ENCODE measurements at regions not wholly inside any gene's neighbourhood (a gene's known extent, or its start where the extent isn't known, plus 50 kb on each side); places are given as distances from the start of the nearest gene placed in this dataset.

DNA sequence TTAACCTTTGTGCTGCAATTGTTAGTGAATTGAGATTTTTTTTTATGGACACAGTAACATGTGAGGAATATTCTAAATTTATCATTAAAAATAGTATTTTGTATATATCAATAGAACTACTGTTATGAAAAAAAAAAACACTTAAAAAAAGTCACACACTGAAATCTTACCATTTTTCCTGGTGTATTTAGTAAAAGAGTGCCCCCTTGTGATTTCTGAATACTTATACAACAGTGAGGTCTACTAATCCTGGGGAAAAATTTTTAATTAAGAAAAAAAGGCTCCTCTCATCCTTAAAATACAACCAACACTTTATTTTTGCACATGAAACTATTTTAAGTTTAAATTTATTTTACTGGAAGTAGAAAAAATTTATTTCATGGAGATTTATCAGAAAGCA lies 56.4 kb upstream of the SPOCK3 start:
- TF ChIP-seq, protein P1, sequence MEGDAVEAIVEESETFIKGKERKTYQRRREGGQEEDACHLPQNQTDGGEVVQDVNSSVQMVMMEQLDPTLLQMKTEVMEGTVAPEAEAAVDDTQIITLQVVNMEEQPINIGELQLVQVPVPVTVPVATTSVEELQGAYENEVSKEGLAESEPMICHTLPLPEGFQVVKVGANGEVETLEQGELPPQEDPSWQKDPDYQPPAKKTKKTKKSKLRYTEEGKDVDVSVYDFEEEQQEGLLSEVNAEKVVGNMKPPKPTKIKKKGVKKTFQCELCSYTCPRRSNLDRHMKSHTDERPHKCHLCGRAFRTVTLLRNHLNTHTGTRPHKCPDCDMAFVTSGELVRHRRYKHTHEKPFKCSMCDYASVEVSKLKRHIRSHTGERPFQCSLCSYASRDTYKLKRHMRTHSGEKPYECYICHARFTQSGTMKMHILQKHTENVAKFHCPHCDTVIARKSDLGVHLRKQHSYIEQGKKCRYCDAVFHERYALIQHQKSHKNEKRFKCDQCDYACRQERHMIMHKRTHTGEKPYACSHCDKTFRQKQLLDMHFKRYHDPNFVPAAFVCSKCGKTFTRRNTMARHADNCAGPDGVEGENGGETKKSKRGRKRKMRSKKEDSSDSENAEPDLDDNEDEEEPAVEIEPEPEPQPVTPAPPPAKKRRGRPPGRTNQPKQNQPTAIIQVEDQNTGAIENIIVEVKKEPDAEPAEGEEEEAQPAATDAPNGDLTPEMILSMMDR (IDR thresholded peaks at IDR 0.05; ENCODE audit: control insufficient read depth, insufficient read depth, low read depth, low read length, missing control alignments), result no peak
- DNase-seq (ENCODE audit: low read depth), result no peak
- no peak overlapping the region for H3K4me3 ChIP-seq (ENCODE audit: control insufficient read depth, low read depth, low read length)

DNA sequence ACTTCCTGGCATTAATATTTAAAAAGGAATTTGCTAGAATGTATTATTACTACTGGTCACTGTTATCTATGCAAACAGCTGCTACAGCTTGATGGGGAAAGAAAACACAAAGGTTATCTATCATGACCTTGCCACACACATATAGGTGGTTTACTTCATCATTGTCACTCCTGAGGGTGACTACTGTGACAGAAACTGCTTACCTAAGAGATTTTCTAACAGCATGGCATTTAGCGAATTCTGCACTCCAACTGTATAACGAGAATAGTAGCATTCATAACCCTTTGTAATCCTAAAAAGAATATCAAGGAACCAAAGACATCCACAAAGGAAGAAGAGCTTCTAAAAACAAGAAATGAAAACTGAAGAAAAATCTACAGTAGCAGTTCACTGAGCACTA lies 74.6 kb upstream of the SPOCK3 start:
- TF ChIP-seq, protein P1 (IDR thresholded peaks at IDR 0.05; ENCODE audit: control insufficient read depth, insufficient read depth, low read depth, low read length, missing control alignments), result no peak
- H3K4me3 ChIP-seq (ENCODE audit: control insufficient read depth, low read depth, low read length), result no peak overlapping the region
- DNase-seq (ENCODE audit: low read depth), result no peak

DNA sequence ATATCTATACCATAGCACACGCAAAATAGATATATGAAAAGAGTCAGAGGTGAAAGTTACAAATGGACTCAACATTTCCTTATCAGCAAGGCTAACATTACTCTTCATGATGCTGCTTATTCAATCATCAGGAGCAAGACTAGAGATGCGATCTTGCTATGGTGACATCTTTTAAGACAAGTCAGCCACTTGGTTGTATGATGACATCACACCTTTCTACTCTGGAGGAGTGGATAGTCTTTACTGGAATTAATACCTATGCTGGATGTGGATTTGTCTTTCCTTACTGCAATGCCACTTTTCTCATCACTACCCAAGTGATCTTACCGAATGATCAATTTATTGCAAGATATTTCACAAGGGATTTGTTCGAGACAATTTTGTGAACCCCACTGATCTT lies 87.0 kb upstream of the SPOCK3 start:
- TF ChIP-seq, protein P1 (IDR thresholded peaks at IDR 0.05; ENCODE audit: control insufficient read depth, insufficient read depth, low read depth, low read length, missing control alignments), result no peak
- no peak overlapping the region for H3K4me3 ChIP-seq (ENCODE audit: control insufficient read depth, low read depth, low read length)
- DNase-seq (ENCODE audit: low read depth), result no peak

DNA sequence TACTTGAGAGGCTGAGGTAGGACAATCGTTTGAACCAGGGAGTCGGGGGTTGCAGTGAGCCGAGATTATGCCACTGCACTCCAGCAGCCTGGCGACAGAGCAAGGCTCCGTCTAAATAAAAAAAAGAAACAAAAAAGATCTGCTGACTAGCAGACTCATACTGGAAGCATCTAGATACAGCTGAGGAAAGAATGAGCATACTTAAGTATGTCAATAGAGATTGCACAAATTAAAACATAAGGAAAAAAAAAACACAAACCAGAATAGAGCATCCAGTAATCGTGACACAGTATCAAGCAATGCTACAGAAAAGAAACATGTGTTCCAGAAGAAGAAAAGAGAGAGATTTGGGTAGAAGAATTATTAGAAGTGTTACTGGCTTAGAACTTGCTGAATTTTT lies 105.5 kb upstream of the SPOCK3 start:
- no peak overlapping the region for H3K4me3 ChIP-seq (ENCODE audit: control insufficient read depth, low read depth, low read length)
- DNase-seq (ENCODE audit: low read depth), result no peak

DNA sequence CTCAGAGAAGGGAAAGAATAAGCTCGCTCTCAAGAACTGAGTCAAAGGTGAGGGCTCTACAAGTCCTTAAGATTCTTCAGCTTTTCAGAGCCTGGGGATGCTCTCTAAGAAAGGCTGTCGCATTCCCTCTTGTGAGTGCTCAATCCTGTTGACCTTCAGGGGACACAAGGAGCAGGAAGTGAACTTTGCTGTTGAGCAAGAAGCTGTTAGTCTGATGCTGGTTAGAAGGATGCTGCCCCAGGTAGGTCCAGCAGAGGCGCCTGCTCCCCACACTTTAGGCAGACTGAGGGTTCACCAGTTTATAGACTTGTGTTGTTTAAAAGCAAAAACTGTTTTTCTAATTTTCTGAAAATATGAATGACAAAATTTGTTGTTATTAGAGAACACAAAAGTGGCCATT lies 125.4 kb upstream of the SPOCK3 start:
- TF ChIP-seq, protein P1 (IDR thresholded peaks at IDR 0.05; ENCODE audit: control insufficient read depth, insufficient read depth, low read depth, low read length, missing control alignments), result no peak
- H3K4me3 ChIP-seq (ENCODE audit: control insufficient read depth, low read depth, low read length), result no peak overlapping the region
- DNase-seq (ENCODE audit: low read depth), result no peak

More for the DNA sequence above, 105.5 kb upstream of the SPOCK3 start:
- TF ChIP-seq, protein P1 (IDR thresholded peaks at IDR 0.05; ENCODE audit: control insufficient read depth, insufficient read depth, low read depth, low read length, missing control alignments), result no peak

DNA sequence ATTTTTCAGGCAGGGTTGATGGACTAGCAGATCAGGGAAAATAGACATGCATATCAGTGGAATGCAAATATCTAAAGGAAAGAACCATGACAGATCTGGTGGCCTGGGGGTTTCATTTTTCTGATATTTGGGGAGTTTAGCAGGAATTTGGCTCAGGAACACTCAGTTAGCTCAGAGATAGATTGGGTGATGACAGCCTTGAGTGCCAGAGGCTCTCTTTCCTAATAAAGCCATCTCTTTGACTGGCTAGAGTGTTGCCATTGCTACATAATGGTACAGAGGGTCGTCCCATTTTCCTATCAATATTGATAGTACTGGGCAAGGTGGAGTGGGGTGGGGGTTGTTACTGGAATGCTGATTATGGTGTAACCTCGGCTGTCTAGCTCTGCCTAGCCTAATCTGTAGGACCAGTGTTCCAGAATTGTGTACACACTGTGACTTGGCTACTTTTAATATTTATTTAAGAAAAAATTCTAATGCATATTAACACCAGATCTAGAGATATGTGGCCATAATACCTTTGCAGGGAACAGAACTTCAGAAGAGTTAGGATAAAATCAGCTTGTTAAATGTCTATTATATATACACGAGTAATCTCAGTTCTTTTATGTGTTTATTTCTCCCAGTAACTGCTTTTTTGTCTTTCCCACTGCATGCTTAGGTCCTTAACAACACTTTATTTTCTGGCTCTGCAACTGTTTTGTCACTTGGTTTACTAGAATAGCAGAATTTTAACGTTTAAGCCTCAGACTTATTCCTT lies 145.0 kb upstream of the SPOCK3 start:
- DNase-seq (ENCODE audit: low read depth), result no peak
- TF ChIP-seq, protein P1 (IDR thresholded peaks at IDR 0.05; ENCODE audit: control insufficient read depth, insufficient read depth, low read depth, low read length, missing control alignments), result no peak
- no peak overlapping the region for H3K4me3 ChIP-seq (ENCODE audit: control insufficient read depth, low read depth, low read length)
